ENCODE measurements at regions not wholly inside any gene's neighbourhood (a gene's known extent, or its start where the extent isn't known, plus 50 kb on each side); places are given as distances from the start of the nearest gene placed in this dataset.

- TF ChIP-seq CTCF (IDR thresholded peaks at IDR 0.05) (no peak), EP300 (IDR thresholded peaks at IDR 0.05) (no peak), POLR2A (IDR thresholded peaks at IDR 0.05) (no peak)
- no peak for DNase-seq
- WGBS, 3 donors: 76 to 89% (median 86%) methylated on average over 12 of the region's 12 CpGs
- intact Hi-C loops (cut with DNase I): loop anchor here in 1 of 4 donors (10.0 kb wide), 1 partner anchor 135 kb away; no protein-coding TSS in a partner anchor
- Histone ChIP-seq H3K27ac (no peak overlapping the region), H3K36me3 (no peaks in the 10 kb centered on the region), H3K4me3 (no peak overlapping the region), H3K27me3 (no peaks in the 10 kb centered on the region), H3K9me3 (no peaks in the 10 kb centered on the region), H3K4me1 (ENCODE audit: insufficient read depth) (peaks cover under 1% of the 10 kb centered on the region)
Measured at GRCh38 chr2:2709431-2709770, 378.3 kb upstream of the MYT1L start.

GRCh38 chr2:2708575-2709430, 377.7 kb upstream of the MYT1L start:
- DNase-seq: peak in 2 of 5 donors; percentile 25 to 54
- intact Hi-C loops (cut with DNase I): loop anchor here in 1 of 4 donors (10.0 kb wide), 1 partner anchor 136 kb away; no protein-coding TSS in a partner anchor
- 28 to 43% (median 29%) methylated on average over 37 of the region's 37 CpGs for WGBS, 3 donors
- TF ChIP-seq CTCF (IDR thresholded peaks at IDR 0.05): no peak
- TF ChIP-seq EP300 (IDR thresholded peaks at IDR 0.05): no peak
- TF ChIP-seq POLR2A (IDR thresholded peaks at IDR 0.05): no peak
- H3K4me3 ChIP-seq: no peak overlapping the region
- peaks cover 2% of the 10 kb centered on the region for H3K4me1 ChIP-seq (ENCODE audit: insufficient read depth)
- no peaks in the 10 kb centered on the region for H3K36me3 ChIP-seq
- no peak overlapping the region for H3K27ac ChIP-seq
- H3K27me3 ChIP-seq: no peaks in the 10 kb centered on the region
- H3K9me3 ChIP-seq: no peaks in the 10 kb centered on the region

GRCh38 chr2:2707206-2707991, 376.3 kb upstream of the MYT1L start:
- Histone ChIP-seq H3K27me3 (no peaks in the 10 kb centered on the region), H3K36me3 (no peaks in the 10 kb centered on the region), H3K4me3 (no peak overlapping the region), H3K4me1 (ENCODE audit: insufficient read depth) (peaks cover 2% of the 10 kb centered on the region), H3K9me3 (no peaks in the 10 kb centered on the region), H3K27ac (no peak overlapping the region)
- TF ChIP-seq POLR2A (IDR thresholded peaks at IDR 0.05) (no peak), CTCF (IDR thresholded peaks at IDR 0.05) (no peak), EP300 (IDR thresholded peaks at IDR 0.05) (no peak)
- DNase-seq: no peak
- intact Hi-C loops (cut with DNase I): loop anchor here in 1 of 4 donors (10.0 kb wide), 1 partner anchor 137 kb away; no protein-coding TSS in a partner anchor
- WGBS, 3 donors: 84 to 91% (median 88%) methylated on average over 19 of the region's 19 CpGs

- no peaks in the 10 kb centered on the region for H3K27me3 ChIP-seq
- DNase-seq: no peak
- H3K9me3 ChIP-seq: no peaks in the 10 kb centered on the region
- intact Hi-C loops (cut with DNase I): loop anchor here in 1 of 4 donors (10.0 kb wide), 1 partner anchor 138 kb away; no protein-coding TSS in a partner anchor
- no peak overlapping the region for H3K4me3 ChIP-seq
- WGBS, 3 donors: 78 to 88% (median 82%) methylated on average over 10 of the region's 10 CpGs
- peaks cover 2% of the 10 kb centered on the region for H3K4me1 ChIP-seq (ENCODE audit: insufficient read depth)
- H3K36me3 ChIP-seq: no peaks in the 10 kb centered on the region
- no peak overlapping the region for H3K27ac ChIP-seq
- no peak for TF ChIP-seq CTCF (IDR thresholded peaks at IDR 0.05)
Measured at GRCh38 chr2:2706306-2706705, 375.2 kb upstream of the MYT1L start.
